Body of pancreas (tissue), 4 donors: ENCODE measurements at regions not wholly inside any gene's neighbourhood (a gene's known extent, or its start where the extent isn't known, plus 50 kb on each side); places are given as distances from the start of the nearest gene placed in this dataset.

ENCODE experiments used
- ATAC-seq: fragments of 150-250 bp; one replicate; pipeline ENCODE4 v1.9.1; 2016
- DNase-seq, 4 donors: peaks; one replicate each; pipeline ENCODE4 v3.0.0-alpha.2; 2019
- H3K27ac ChIP-seq, 4 donors: fragments of 200-600 bp; sonication (generic); 1 replicate in 3 of 4; 2 replicates in 1 of 4; pipeline versions ENCODE4 v1.5.1 to v1.6.1; 2016 to 2019; ENCODE audit warnings: mild to moderate bottlenecking in 1 of 4, mixed read lengths in 1 of 4, moderate library complexity in 1 of 4
- H3K27me3 ChIP-seq, 2 donors: fragments of 200-600 bp; sonication (generic); one replicate each; pipeline ENCODE4 v1.6.0; 2016; ENCODE audit warnings: mild to moderate bottlenecking in 1 of 2
- H3K36me3 ChIP-seq, 2 donors: fragments of 200-600 bp; sonication (generic); replicated peaks in 1 of 2; 2 replicates each; pipeline ENCODE4 v1.5.1; 2016; ENCODE audit warnings: low read depth in 2 of 2; ENCODE audit not compliant: insufficient read depth in 1 of 2
- H3K4me1 ChIP-seq: fragments of 200-600 bp; sonication (generic); one replicate; pipeline ENCODE4 v1.6.0; 2016
- H3K4me3 ChIP-seq, 2 donors: fragments of 200-600 bp; sonication (generic); 1 replicate in 1 of 2; 2 replicates in 1 of 2; pipeline ENCODE4 v1.5.1; 2016 to 2019
- H3K9me3 ChIP-seq, 3 donors: fragments of 200-600 bp; sonication (generic); 1 replicate in 2 of 3; 2 replicates in 1 of 3; pipeline ENCODE4 v1.5.1; 2016
- CTCF ChIP-seq, 7 experiments: fragments of 450-650 bp in 4 of 7; fragments of 200-600 bp in 3 of 7; sonication (generic) in 3 of 7; IDR thresholded peaks; one replicate each; pipeline ENCODE4 v1.5.1; 2016 to 2019; ENCODE audit warnings: antibody characterized with exemption in 7 of 7
- POLR2A ChIP-seq, 3 donors: fragments of 450-650 bp; IDR thresholded peaks; one replicate each; pipeline ENCODE4 v1.6.1; 2016; ENCODE audit warnings: antibody characterized with exemption in 3 of 3, mild to moderate bottlenecking in 2 of 3
- WGBS, 2 donors: methylation state at CpG; one replicate each; pipeline ENCODE4 v1.1.5; 2017; 5-methylcytosine and 5-hydroxymethylcytosine counted together
- intact Hi-C: fragments of 100-400 bp; cut with DNase I; formaldehyde crosslinking; loops from one replicate; pipeline ENCODE4 v1.15.1; 2023

- no peaks in the 10 kb centered on the region for H3K9me3 ChIP-seq
- H3K27me3 ChIP-seq, result no peaks in the 10 kb centered on the region
- intact Hi-C loops, result no loop called here
- 73 to 89% methylated on average over 2 to 5 of the region's 5 CpGs for whole genome bisulfite sequencing, 2 donors
- H3K4me3 ChIP-seq, result no peak overlapping the region
- ATAC-seq, result no peak
- H3K36me3 ChIP-seq, result no peaks in the 10 kb centered on the region
- TF ChIP-seq CTCF (IDR thresholded peaks at IDR 0.05) (no peak), POLR2A (IDR thresholded peaks at IDR 0.05) (no peak)
- H3K4me1 ChIP-seq, result peaks cover 4% of the 10 kb centered on the region
- no peak for DNase-seq
- H3K27ac ChIP-seq, result no peak overlapping the region
Measured at GRCh38 chr10:130611239-130611638, 475.0 kb downstream of the GLRX3 start.

GRCh38 chr10:130615457-130615856 is 479.3 kb downstream of the GLRX3 start:
- TF ChIP-seq CTCF (IDR thresholded peaks at IDR 0.05) (no peak), POLR2A (IDR thresholded peaks at IDR 0.05) (no peak)
- Histone ChIP-seq H3K27ac (no peak overlapping the region), H3K27me3 (peaks cover 0 to 4% of the 10 kb centered on the region in 2 donors), H3K36me3 (no peaks in the 10 kb centered on the region), H3K4me3 (no peak overlapping the region), H3K9me3 (no peaks in the 10 kb centered on the region), H3K4me1 (no peaks in the 10 kb centered on the region)
- intact Hi-C loops, result no loop called here
- 12 to 19% methylated on average over 4 of the region's 4 CpGs for WGBS, 2 donors
- DNase-seq (no peak), ATAC-seq (no peak)

- no peaks in the 10 kb centered on the region for H3K4me1 ChIP-seq
- DNase-seq (no peak), ATAC-seq (no peak)
- WGBS, 2 donors, result 77 to 83% methylated on average over 1 of the region's 1 CpG
- intact Hi-C loops, result no loop called here
- H3K9me3 ChIP-seq, result no peaks in the 10 kb centered on the region
- no peaks in the 10 kb centered on the region for H3K36me3 ChIP-seq
- H3K4me3 ChIP-seq, result no peak overlapping the region
- peaks cover 0 to 4% of the 10 kb centered on the region in 2 donors for H3K27me3 ChIP-seq
- TF ChIP-seq CTCF (IDR thresholded peaks at IDR 0.05), result no peak
- TF ChIP-seq POLR2A (IDR thresholded peaks at IDR 0.05), result no peak
- H3K27ac ChIP-seq, result no peak overlapping the region
Measured at GRCh38 chr10:130617985-130618384, 481.8 kb downstream of the GLRX3 start.

GRCh38 chr10:130618647-130619046 is 482.5 kb downstream of the GLRX3 start:
- ATAC-seq (no peak), DNase-seq (no peak)
- WGBS, 2 donors, result 58% methylated on average over 2 of the region's 2 CpGs
- H3K27me3 ChIP-seq, result peaks cover 0 to 4% of the 10 kb centered on the region in 2 donors
- intact Hi-C loops, result no loop called here
- no peaks in the 10 kb centered on the region for H3K9me3 ChIP-seq
- TF ChIP-seq CTCF (IDR thresholded peaks at IDR 0.05) (no peak), POLR2A (IDR thresholded peaks at IDR 0.05) (no peak)
- H3K36me3 ChIP-seq, result no peaks in the 10 kb centered on the region
- H3K4me3 ChIP-seq, result no peak overlapping the region
- H3K27ac ChIP-seq, result no peak overlapping the region
- no peaks in the 10 kb centered on the region for H3K4me1 ChIP-seq

- Histone ChIP-seq H3K9me3 (no peaks in the 10 kb centered on the region), H3K36me3 (no peaks in the 10 kb centered on the region), H3K27me3 (peaks cover 0 to 7% of the 10 kb centered on the region in 2 donors), H3K4me1 (no peaks in the 10 kb centered on the region), H3K4me3 (no peak overlapping the region), H3K27ac (no peak overlapping the region)
- TF ChIP-seq POLR2A (IDR thresholded peaks at IDR 0.05) (no peak), CTCF (IDR thresholded peaks at IDR 0.05) (no peak)
- no peak for DNase-seq
- WGBS, 2 donors, result 52 to 64% methylated on average over 8 of the region's 8 CpGs
- intact Hi-C loops, result no loop called here
- ATAC-seq, result no peak
Measured at GRCh38 chr10:130621231-130621775, 485.1 kb downstream of the GLRX3 start.
